ENCODE measurements at regions not wholly inside any gene's neighbourhood (a gene's known extent, or its start where the extent isn't known, plus 50 kb on each side); places are given as distances from the start of the nearest gene placed in this dataset.

DNA sequence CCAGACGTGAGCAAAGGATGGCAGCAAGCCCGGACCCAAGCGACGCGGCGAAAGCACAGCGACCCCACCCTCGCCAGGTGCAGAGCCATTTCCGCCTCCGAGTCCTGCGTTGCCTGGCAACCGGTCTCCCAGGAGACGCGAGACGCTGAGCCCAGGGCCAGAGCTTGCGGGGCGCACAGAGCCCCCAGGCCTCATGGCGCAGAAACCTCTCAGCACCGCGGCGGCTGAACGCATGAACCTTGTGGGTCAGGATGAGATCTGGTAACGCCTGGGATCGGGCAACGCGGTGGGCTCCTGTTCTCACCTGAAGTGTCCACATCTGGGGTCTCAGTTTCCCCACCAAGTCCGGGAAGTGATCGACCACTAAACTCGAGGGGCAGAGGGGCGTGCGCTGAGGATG, 77.7 kb downstream of the ANKRD60 start:
- FAIRE-seq (no peak), DNase-seq (ENCODE audit: low read depth, low spot score) (no peak), ATAC-seq (no peak)
- no peaks in the 10 kb centered on the region for H4K20me1 ChIP-seq (ENCODE audit: control insufficient read depth, insufficient read depth)
- BruUV-seq (replicated peaks), result no TSS peak
- H3K9me3 ChIP-seq (replicated peaks; ENCODE audit: control insufficient read depth, insufficient read depth, low read length), result no peaks in the 10 kb centered on the region
- intact Hi-C loops (cut with micrococcal nuclease; ENCODE audit: unreplicated experiment) (no loop called here), in situ Hi-C loops (cut with MboI) (no loop called here)
- ChIA-PET SMC1A (ENCODE audit: uncharacterized antibody, unreplicated experiment) (no interaction called here), CTCF (no interaction called here), RAD21 (ENCODE audit: unreplicated experiment) (no interaction called here), POLR2A (no interaction called here)
- H2AFZ ChIP-seq (ENCODE audit: control insufficient read depth, low read depth, low read length), result no peak overlapping the region
- no peak overlapping the region for H3K27ac ChIP-seq (ENCODE audit: control insufficient read depth, insufficient read depth)
- H3K27me3 ChIP-seq (replicated peaks in 1 of 2; ENCODE audit: control insufficient read depth in 2 of 2, insufficient read depth in 2 of 2, low read length in 1 of 2), result peaks cover 0 to 8% of the 10 kb centered on the region in 2 experiments; a peak in 2 of 4 replicates
- no peak overlapping the region for H3K9ac ChIP-seq (ENCODE audit: control insufficient read depth, insufficient read depth, low read length)
- H3K4me1 ChIP-seq (ENCODE audit: control insufficient read depth, insufficient read depth, low read length), result no peaks in the 10 kb centered on the region
- H3K79me2 ChIP-seq (ENCODE audit: control insufficient read depth, insufficient read depth, low read length), result no peaks in the 10 kb centered on the region
- H3K36me3 ChIP-seq (ENCODE audit: control insufficient read depth in 2 of 2, insufficient read depth in 2 of 2, low read length in 1 of 2), result no peaks in the 10 kb centered on the region
- 11% methylated on average over 31 of the region's 31 CpGs for WGBS (ENCODE audit: insufficient coverage, insufficient replicate concordance, low lambda C conversion rate, missing lambda C conversion rate)
- H3K4me2 ChIP-seq (ENCODE audit: control insufficient read depth, insufficient read depth), result no peak overlapping the region
- TF ChIP-seq, protein P1, sequence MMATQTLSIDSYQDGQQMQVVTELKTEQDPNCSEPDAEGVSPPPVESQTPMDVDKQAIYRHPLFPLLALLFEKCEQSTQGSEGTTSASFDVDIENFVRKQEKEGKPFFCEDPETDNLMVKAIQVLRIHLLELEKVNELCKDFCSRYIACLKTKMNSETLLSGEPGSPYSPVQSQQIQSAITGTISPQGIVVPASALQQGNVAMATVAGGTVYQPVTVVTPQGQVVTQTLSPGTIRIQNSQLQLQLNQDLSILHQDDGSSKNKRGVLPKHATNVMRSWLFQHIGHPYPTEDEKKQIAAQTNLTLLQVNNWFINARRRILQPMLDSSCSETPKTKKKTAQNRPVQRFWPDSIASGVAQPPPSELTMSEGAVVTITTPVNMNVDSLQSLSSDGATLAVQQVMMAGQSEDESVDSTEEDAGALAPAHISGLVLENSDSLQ (IDR thresholded peaks at IDR 0.05), result no peak
- no peak for TF ChIP-seq ZNF384 (IDR thresholded peaks at IDR 0.05; ENCODE audit: borderline replicate concordance, low read depth, low read length)
- no peak overlapping the region for H3K4me3 ChIP-seq

DNA sequence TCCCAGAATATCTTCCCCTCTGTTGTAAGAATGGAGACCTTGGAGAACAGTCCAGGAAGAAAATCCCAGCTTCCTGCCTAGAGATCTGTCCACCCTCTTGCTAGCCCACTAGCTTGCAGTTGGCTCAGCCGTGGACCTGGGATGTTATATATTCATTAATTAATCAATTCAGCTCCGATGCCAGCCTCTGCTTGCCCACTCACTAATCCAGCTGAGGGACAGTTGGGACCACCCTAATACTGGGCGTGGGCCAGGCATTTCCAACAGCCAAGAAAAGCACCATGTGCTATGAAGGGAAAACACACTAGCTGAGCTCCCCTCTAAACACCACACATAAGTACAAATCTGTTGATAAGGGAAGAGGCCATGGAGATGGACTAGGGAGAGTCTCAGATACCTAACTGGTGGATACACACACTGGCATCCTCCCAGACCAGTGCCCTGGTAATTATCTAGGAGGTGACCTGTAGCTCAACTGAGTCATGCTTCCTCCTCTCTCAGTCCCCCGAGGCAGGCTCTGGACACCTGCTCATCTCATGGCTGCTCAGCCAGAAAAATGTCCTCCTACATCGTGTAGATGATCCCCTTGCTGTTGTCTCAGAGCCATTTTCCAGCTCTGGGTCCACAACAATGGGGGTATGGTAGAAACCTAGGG, 78.9 kb downstream of the ANKRD60 start:
- SMC1A ChIA-PET (ENCODE audit: uncharacterized antibody, unreplicated experiment), result no interaction called here
- intact Hi-C loops (cut with micrococcal nuclease; ENCODE audit: unreplicated experiment) (no loop called here), in situ Hi-C loops (cut with MboI) (no loop called here)
- Histone ChIP-seq H2AFZ (ENCODE audit: control insufficient read depth, low read depth, low read length) (no peak overlapping the region), H3K9me3 (replicated peaks; ENCODE audit: control insufficient read depth, insufficient read depth, low read length) (no peaks in the 10 kb centered on the region), H3K4me3 (no peak overlapping the region), H3K27me3 (replicated peaks in 1 of 2; ENCODE audit: control insufficient read depth in 2 of 2, insufficient read depth in 2 of 2, low read length in 1 of 2) (peaks cover 0 to 8% of the 10 kb centered on the region in 2 experiments; a peak in 2 of 4 replicates), H3K9ac (ENCODE audit: control insufficient read depth, insufficient read depth, low read length) (no peak overlapping the region), H3K36me3 (ENCODE audit: control insufficient read depth in 2 of 2, insufficient read depth in 2 of 2, low read length in 1 of 2) (no peaks in the 10 kb centered on the region), H3K27ac (ENCODE audit: control insufficient read depth, insufficient read depth) (no peak overlapping the region), H4K20me1 (ENCODE audit: control insufficient read depth, insufficient read depth) (no peaks in the 10 kb centered on the region), H3K4me2 (ENCODE audit: control insufficient read depth, insufficient read depth) (no peak overlapping the region), H3K4me1 (ENCODE audit: control insufficient read depth, insufficient read depth, low read length) (no peaks in the 10 kb centered on the region), H3K79me2 (ENCODE audit: control insufficient read depth, insufficient read depth, low read length) (no peaks in the 10 kb centered on the region)
- no TSS peak for BruUV-seq (replicated peaks)
- RAD21 ChIA-PET (ENCODE audit: unreplicated experiment), result no interaction called here
- no peak for ATAC-seq
- 2% methylated on average over 5 of the region's 5 CpGs for WGBS (ENCODE audit: insufficient coverage, insufficient replicate concordance, low lambda C conversion rate, missing lambda C conversion rate)
- CTCF ChIA-PET, result interaction anchor here (0.9 kb wide), 1 partner anchor 42 kb away, joined by 3 read pairs; no protein-coding TSS in a partner anchor
- no peak for DNase-seq (ENCODE audit: low read depth, low spot score)
- FAIRE-seq, result no peak
- POLR2A ChIA-PET, result no interaction called here
- TF ChIP-seq, protein P2, sequence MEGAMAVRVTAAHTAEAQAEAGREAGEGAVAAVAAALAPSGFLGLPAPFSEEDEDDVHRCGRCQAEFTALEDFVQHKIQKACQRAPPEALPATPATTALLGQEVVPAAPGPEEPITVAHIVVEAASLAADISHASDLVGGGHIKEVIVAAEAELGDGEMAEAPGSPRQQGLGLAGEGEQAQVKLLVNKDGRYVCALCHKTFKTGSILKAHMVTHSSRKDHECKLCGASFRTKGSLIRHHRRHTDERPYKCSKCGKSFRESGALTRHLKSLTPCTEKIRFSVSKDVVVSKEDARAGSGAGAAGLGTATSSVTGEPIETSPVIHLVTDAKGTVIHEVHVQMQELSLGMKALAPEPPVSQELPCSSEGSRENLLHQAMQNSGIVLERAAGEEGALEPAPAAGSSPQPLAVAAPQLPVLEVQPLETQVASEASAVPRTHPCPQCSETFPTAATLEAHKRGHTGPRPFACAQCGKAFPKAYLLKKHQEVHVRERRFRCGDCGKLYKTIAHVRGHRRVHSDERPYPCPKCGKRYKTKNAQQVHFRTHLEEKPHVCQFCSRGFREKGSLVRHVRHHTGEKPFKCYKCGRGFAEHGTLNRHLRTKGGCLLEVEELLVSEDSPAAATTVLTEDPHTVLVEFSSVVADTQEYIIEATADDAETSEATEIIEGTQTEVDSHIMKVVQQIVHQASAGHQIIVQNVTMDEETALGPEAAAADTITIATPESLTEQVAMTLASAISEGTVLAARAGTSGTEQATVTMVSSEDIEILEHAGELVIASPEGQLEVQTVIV (IDR thresholded peaks at IDR 0.05; ENCODE audit: borderline replicate concordance, partially characterized antibody), result no peak
- TF ChIP-seq, protein P3, sequence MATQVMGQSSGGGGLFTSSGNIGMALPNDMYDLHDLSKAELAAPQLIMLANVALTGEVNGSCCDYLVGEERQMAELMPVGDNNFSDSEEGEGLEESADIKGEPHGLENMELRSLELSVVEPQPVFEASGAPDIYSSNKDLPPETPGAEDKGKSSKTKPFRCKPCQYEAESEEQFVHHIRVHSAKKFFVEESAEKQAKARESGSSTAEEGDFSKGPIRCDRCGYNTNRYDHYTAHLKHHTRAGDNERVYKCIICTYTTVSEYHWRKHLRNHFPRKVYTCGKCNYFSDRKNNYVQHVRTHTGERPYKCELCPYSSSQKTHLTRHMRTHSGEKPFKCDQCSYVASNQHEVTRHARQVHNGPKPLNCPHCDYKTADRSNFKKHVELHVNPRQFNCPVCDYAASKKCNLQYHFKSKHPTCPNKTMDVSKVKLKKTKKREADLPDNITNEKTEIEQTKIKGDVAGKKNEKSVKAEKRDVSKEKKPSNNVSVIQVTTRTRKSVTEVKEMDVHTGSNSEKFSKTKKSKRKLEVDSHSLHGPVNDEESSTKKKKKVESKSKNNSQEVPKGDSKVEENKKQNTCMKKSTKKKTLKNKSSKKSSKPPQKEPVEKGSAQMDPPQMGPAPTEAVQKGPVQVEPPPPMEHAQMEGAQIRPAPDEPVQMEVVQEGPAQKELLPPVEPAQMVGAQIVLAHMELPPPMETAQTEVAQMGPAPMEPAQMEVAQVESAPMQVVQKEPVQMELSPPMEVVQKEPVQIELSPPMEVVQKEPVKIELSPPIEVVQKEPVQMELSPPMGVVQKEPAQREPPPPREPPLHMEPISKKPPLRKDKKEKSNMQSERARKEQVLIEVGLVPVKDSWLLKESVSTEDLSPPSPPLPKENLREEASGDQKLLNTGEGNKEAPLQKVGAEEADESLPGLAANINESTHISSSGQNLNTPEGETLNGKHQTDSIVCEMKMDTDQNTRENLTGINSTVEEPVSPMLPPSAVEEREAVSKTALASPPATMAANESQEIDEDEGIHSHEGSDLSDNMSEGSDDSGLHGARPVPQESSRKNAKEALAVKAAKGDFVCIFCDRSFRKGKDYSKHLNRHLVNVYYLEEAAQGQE (IDR thresholded peaks at IDR 0.05; ENCODE audit: low read depth, low read length), result no peak
- no peak for TF ChIP-seq ETV6 (conservative IDR thresholded peaks at IDR 0.05 in 1 of 2, IDR thresholded peaks at IDR 0.05 in 1 of 2; ENCODE audit: borderline replicate concordance in 1 of 2, low read depth in 1 of 2)

Data from GM12878 (cell line).